Osteocyte (in vitro differentiated cells): ENCODE measurements at regions not wholly inside any gene's neighbourhood (a gene's known extent, or its start where the extent isn't known, plus 50 kb on each side); places are given as distances from the start of the nearest gene placed in this dataset.

Source experiments
- DNase-seq: peaks from one replicate; pipeline ENCODE4 v3.0.0; 2021; ENCODE audit warnings: mixed read lengths; ENCODE audit not compliant: unreplicated experiment; ENCODE audit errors: extremely low spot score
- H3K27ac Mint-ChIP-seq: one replicate; pipeline ENCODE4 v1.8.0; 2021; ENCODE audit warnings: mild to moderate bottlenecking, mixed read lengths; ENCODE audit not compliant: unreplicated experiment
- H3K27me3 Mint-ChIP-seq: one replicate; pipeline ENCODE4 v1.8.0; 2021; ENCODE audit warnings: mixed read lengths; ENCODE audit not compliant: unreplicated experiment
- H3K36me3 Mint-ChIP-seq: one replicate; pipeline ENCODE4 v1.8.0; 2021; ENCODE audit warnings: mixed read lengths; ENCODE audit not compliant: unreplicated experiment
- H3K4me1 Mint-ChIP-seq: one replicate; pipeline ENCODE4 v1.8.0; 2021; ENCODE audit warnings: mixed read lengths; ENCODE audit not compliant: unreplicated experiment
- H3K4me3 Mint-ChIP-seq: one replicate; pipeline ENCODE4 v1.8.0; 2021; ENCODE audit warnings: mild to moderate bottlenecking, moderate library complexity, mixed read lengths; ENCODE audit not compliant: unreplicated experiment
- H3K9me3 Mint-ChIP-seq: one replicate; pipeline ENCODE4 v1.8.0; 2021; ENCODE audit warnings: mixed read lengths; ENCODE audit not compliant: unreplicated experiment
- TF ChIP-seq, protein P1 (sequence below): fragments of 200-600 bp; sonication (generic); IDR thresholded peaks from 2 replicates; pipeline ENCODE4 v1.5.0; 2021; ENCODE audit warnings: antibody characterized with exemption, mild to moderate bottlenecking, moderate library complexity

DNA sequence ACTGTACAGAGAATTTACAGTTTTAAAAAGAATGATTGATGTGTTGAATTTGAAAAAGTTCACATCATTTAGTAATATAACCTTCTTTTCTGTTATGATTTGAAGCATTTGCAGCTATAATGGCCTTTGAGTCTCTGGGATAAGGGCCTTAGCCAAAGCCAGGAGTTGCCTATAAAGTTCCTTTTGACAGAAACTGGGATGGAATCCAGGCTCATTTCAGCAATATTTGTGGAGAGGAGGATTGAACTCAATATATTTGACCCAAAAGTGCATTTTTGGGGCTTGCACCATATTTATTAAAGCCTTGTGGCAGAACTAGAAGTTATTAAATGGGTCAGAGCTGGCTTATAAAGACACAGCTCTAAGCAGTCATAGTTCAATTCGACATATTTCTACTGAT is 348.7 kb upstream of the EPHA3 start:
- no peak for DNase-seq
- peaks cover 11% of the 10 kb centered on the region for H3K9me3 Mint-ChIP-seq
- TF ChIP-seq, protein P1, sequence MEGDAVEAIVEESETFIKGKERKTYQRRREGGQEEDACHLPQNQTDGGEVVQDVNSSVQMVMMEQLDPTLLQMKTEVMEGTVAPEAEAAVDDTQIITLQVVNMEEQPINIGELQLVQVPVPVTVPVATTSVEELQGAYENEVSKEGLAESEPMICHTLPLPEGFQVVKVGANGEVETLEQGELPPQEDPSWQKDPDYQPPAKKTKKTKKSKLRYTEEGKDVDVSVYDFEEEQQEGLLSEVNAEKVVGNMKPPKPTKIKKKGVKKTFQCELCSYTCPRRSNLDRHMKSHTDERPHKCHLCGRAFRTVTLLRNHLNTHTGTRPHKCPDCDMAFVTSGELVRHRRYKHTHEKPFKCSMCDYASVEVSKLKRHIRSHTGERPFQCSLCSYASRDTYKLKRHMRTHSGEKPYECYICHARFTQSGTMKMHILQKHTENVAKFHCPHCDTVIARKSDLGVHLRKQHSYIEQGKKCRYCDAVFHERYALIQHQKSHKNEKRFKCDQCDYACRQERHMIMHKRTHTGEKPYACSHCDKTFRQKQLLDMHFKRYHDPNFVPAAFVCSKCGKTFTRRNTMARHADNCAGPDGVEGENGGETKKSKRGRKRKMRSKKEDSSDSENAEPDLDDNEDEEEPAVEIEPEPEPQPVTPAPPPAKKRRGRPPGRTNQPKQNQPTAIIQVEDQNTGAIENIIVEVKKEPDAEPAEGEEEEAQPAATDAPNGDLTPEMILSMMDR = no peak
- H3K27ac Mint-ChIP-seq = no peak overlapping the region
- no peak overlapping the region for H3K4me3 Mint-ChIP-seq
- H3K36me3 Mint-ChIP-seq = no peaks in the 10 kb centered on the region
- peaks cover 20% of the 10 kb centered on the region for H3K27me3 Mint-ChIP-seq
- no peaks in the 10 kb centered on the region for H3K4me1 Mint-ChIP-seq

DNA sequence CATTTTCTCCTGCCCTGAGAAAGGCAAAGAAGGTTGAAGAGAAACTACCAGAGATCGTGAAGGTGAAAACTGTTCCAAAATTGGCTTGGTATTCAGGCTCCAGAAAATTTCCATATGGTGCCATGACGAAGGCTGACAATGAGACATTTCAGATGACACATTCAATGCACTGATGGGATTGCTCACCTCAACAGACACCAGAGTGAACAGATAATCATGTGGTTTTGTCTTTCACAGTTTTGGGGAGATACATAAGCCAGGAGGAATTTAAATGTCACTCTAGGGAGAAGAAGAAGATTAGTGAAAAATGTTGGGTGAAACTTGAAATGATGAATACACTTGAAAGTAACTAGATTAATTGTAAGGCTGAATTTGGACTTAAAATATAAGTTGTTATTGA is 339.7 kb upstream of the EPHA3 start:
- Mint-ChIP-seq H3K27ac (no peak overlapping the region), H3K27me3 (peaks cover 30% of the 10 kb centered on the region)

DNA sequence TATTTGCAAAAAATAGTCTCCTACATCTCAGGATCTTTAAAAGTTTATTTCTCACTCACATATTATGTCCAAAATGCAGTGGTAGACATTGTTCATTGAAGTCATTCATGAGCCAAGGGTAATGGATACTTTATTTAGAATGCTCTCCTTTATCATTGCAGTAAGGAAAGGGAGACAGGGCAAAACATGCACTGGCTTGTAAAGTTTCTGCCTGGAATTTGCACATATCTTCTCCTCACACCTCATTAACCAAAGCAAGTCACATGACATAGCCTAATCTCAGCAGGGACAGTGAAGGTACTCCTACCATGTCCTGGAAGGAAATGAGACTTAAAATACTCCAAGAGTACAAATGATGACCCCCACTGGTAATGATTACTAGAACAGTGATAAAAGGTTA is 333.7 kb upstream of the EPHA3 start:
- H3K4me1 Mint-ChIP-seq = no peaks in the 10 kb centered on the region
- no peak for DNase-seq
- TF ChIP-seq, protein P1 = no peak
- H3K9me3 Mint-ChIP-seq = peaks cover 11% of the 10 kb centered on the region
- H3K27me3 Mint-ChIP-seq = peaks cover 33% of the 10 kb centered on the region
- H3K4me3 Mint-ChIP-seq = no peak overlapping the region
- H3K27ac Mint-ChIP-seq = no peak overlapping the region
- H3K36me3 Mint-ChIP-seq = no peaks in the 10 kb centered on the region

More for the DNA sequence above, 339.7 kb upstream of the EPHA3 start:
- Mint-ChIP-seq H3K9me3 (peaks cover 19% of the 10 kb centered on the region), H3K4me1 (no peaks in the 10 kb centered on the region), H3K36me3 (no peaks in the 10 kb centered on the region), H3K4me3 (no peak overlapping the region)
- TF ChIP-seq, protein P1 = no peak
- DNase-seq = no peak

GRCh38 chr3:88775026-88775690 is 332.3 kb upstream of the EPHA3 start:
- H3K27ac Mint-ChIP-seq = no peak overlapping the region
- no peaks in the 10 kb centered on the region for H3K4me1 Mint-ChIP-seq
- H3K27me3 Mint-ChIP-seq = peaks cover 27% of the 10 kb centered on the region
- H3K4me3 Mint-ChIP-seq = no peak overlapping the region
- no peaks in the 10 kb centered on the region for H3K36me3 Mint-ChIP-seq
- TF ChIP-seq, protein P1 = no peak
- no peak for DNase-seq
- peaks cover 7% of the 10 kb centered on the region for H3K9me3 Mint-ChIP-seq

DNA sequence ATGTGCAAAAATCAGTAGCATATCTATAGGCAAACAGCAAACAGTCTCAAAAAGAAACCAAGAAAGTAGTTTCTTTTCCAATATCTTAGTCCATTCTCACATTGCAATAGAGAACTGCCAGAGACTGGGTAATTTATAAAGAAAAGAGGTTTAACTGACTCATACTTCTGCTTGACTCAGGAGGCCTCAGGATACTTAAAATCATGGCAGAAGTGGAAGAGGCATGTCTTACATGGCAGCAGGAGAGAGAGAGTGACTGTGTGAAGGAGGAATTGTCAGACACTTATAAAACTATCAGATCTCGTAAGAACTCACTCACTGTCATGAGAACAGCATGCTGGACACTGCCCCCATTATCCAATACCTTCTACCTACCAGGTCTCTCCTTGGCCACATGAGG is 327.9 kb upstream of the EPHA3 start:
- H3K27me3 Mint-ChIP-seq = peaks cover 33% of the 10 kb centered on the region
- no peaks in the 10 kb centered on the region for H3K36me3 Mint-ChIP-seq
- no peak overlapping the region for H3K4me3 Mint-ChIP-seq
- H3K4me1 Mint-ChIP-seq = no peaks in the 10 kb centered on the region
- TF ChIP-seq, protein P1 = no peak
- no peak overlapping the region for H3K27ac Mint-ChIP-seq
- no peak for DNase-seq
- peaks cover 7% of the 10 kb centered on the region for H3K9me3 Mint-ChIP-seq
